Mesenchymal stem cell (in vitro differentiated cells and primary cell): ENCODE measurements at regions not wholly inside any gene's neighbourhood (a gene's known extent, or its start where the extent isn't known, plus 50 kb on each side); places are given as distances from the start of the nearest gene placed in this dataset.
A peak's percentile ranks its signal among the peaks of the same experiment; 100 is the strongest.
"Not testable (repeated sequence)": the region's sequence is repeated elsewhere in the genome, so short reads cannot be mapped to it uniquely, and the experiment has no call there.

Experiments
- DNase-seq: peaks from one replicate; pipeline ENCODE4 v3.0.0-alpha.2; 2013
- H2AFZ ChIP-seq: one replicate; pipeline ENCODE4 v1.6.1; 2013; ENCODE audit warnings: low read depth, mild to moderate bottlenecking, control low read depth, inconsistent platforms, low read length, moderate library complexity
- H2AK5ac ChIP-seq: 2 replicates; pipeline ENCODE4 v1.6.1; 2013; ENCODE audit warnings: low read length, moderate library complexity, mild to moderate bottlenecking, inconsistent platforms; ENCODE audit not compliant: severe bottlenecking
- H2BK120ac ChIP-seq: one replicate; pipeline ENCODE4 v1.6.1; 2013; ENCODE audit warnings: low read depth, mild to moderate bottlenecking, inconsistent platforms, low read length, moderate library complexity
- H2BK12ac ChIP-seq, 2 experiments: one replicate each; pipeline ENCODE4 v1.6.1; 2013; ENCODE audit warnings: inconsistent platforms in 2 of 2, low read length in 2 of 2, mild to moderate bottlenecking in 2 of 2, moderate library complexity in 2 of 2, control low read depth in 1 of 2
- H2BK15ac ChIP-seq: one replicate; pipeline ENCODE4 v1.6.1; 2013; ENCODE audit warnings: mild to moderate bottlenecking, low read depth, inconsistent platforms; ENCODE audit not compliant: poor library complexity, severe bottlenecking
- H2BK5ac ChIP-seq: 2 replicates; pipeline ENCODE4 v1.6.1; 2013; ENCODE audit warnings: low read depth, mild to moderate bottlenecking, low read length, control low read depth, inconsistent platforms; ENCODE audit not compliant: poor library complexity, severe bottlenecking
- H3K14ac ChIP-seq, 2 experiments: one replicate each; pipeline ENCODE4 v1.6.1; 2013; ENCODE audit warnings: inconsistent platforms in 2 of 2, low read length in 2 of 2, control low read depth in 1 of 2, mild to moderate bottlenecking in 1 of 2, moderate library complexity in 1 of 2
- H3K18ac ChIP-seq, 2 experiments: one replicate each; pipeline ENCODE4 v1.6.1; 2013; ENCODE audit warnings: inconsistent platforms in 2 of 2, low read length in 2 of 2, control low read depth in 1 of 2, low read depth in 1 of 2, mild to moderate bottlenecking in 1 of 2
- H3K23ac ChIP-seq, 2 experiments: one replicate each; pipeline ENCODE4 v1.6.1; 2013; ENCODE audit warnings: inconsistent platforms in 2 of 2, low read length in 2 of 2, mild to moderate bottlenecking in 2 of 2, moderate library complexity in 2 of 2, control low read depth in 1 of 2
- H3K27ac ChIP-seq: 2 replicates; pipeline ENCODE4 v1.5.1; 2013; ENCODE audit warnings: mild to moderate bottlenecking, moderate library complexity, low read length, control low read depth, inconsistent platforms; ENCODE audit not compliant: poor library complexity, severe bottlenecking
- H3K27me3 ChIP-seq, 2 experiments: 2 replicates each; pipeline versions ENCODE4 v1.6.1 to v1.7.0; 2013; ENCODE audit warnings: low read length in 2 of 2, mild to moderate bottlenecking in 2 of 2, moderate library complexity in 2 of 2, control low read depth in 1 of 2, inconsistent platforms in 1 of 2; ENCODE audit not compliant: control insufficient read depth in 1 of 2, insufficient read depth in 1 of 2
- H3K36me3 ChIP-seq, 2 experiments: 2 replicates each; pipeline versions ENCODE4 v1.6.1 to v1.7.0; 2013; ENCODE audit warnings: low read length in 2 of 2, control low read depth in 1 of 2, inconsistent platforms in 1 of 2, low read depth in 1 of 2, mild to moderate bottlenecking in 1 of 2; ENCODE audit not compliant: insufficient read depth in 2 of 2, control insufficient read depth in 1 of 2
- H3K4ac ChIP-seq, 2 experiments: one replicate each; pipeline ENCODE4 v1.6.1; 2013; ENCODE audit warnings: inconsistent platforms in 2 of 2, low read length in 2 of 2, mild to moderate bottlenecking in 2 of 2, moderate library complexity in 2 of 2, control low read depth in 1 of 2, low read depth in 1 of 2
- H3K4me1 ChIP-seq: 2 replicates; pipeline ENCODE4 v1.6.1; 2013; ENCODE audit warnings: low read depth, low read length, control low read depth; ENCODE audit not compliant: control insufficient read depth, insufficient read depth
- H3K4me2 ChIP-seq: 2 replicates; pipeline ENCODE4 v1.6.1; 2013; ENCODE audit warnings: low read length, mild to moderate bottlenecking, inconsistent platforms; ENCODE audit not compliant: poor library complexity, severe bottlenecking
- H3K4me3 ChIP-seq, 2 experiments: 2 replicates each; pipeline versions ENCODE4 v1.5.1 to v1.7.0; 2013; ENCODE audit warnings: low read length in 2 of 2, mild to moderate bottlenecking in 2 of 2, control low read depth in 1 of 2, low read depth in 1 of 2; ENCODE audit not compliant: insufficient read depth in 1 of 2
- H3K79me1 ChIP-seq: replicated peaks from 2 replicates; pipeline ENCODE4 v1.6.1; 2013; ENCODE audit warnings: mild to moderate bottlenecking, control low read depth, low read length, inconsistent platforms; ENCODE audit not compliant: poor library complexity, severe bottlenecking
- H3K9ac ChIP-seq: 2 replicates; pipeline ENCODE4 v1.7.0; 2013; ENCODE audit warnings: mild to moderate bottlenecking, low read length, moderate library complexity
- H3K9me3 ChIP-seq: 2 replicates; pipeline ENCODE4 v1.7.0; 2013; ENCODE audit warnings: mild to moderate bottlenecking, low read length; ENCODE audit not compliant: control insufficient read depth
- H4K8ac ChIP-seq: one replicate; pipeline ENCODE4 v1.6.1; 2013; ENCODE audit warnings: inconsistent platforms, mild to moderate bottlenecking, low read length, moderate library complexity
- H4K91ac ChIP-seq: one replicate; pipeline ENCODE4 v1.6.1; 2013; ENCODE audit warnings: mild to moderate bottlenecking, low read length, inconsistent platforms
- WGBS: methylation state at CpG from one replicate; pipeline ENCODE4 v1.1.7; 2013; ENCODE audit warnings: mixed read lengths; 5-methylcytosine and 5-hydroxymethylcytosine counted together

DNA sequence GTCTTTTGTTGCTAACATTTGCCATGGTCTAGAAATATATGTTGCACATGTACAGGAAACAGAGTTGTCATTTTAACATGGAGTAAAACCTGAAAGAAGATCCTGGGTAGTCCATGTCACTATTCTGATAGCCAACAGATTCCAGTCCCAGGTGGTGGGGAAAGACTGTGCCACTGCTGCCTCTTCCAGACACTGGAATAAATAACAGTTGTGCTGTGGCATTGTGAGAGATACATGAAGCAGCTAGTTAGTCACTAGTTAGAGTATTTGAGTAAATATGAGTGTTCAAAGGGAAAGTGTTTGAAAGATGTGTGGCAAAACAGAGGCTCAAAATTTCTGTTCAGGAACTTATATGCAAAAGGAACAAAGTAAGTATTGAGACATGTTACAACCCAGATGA lies 1408.3 kb downstream of the EFNA5 start:
- Histone ChIP-seq H4K91ac (no peak overlapping the region), H2BK5ac (no peak overlapping the region), H2BK120ac (no peak overlapping the region), H2BK12ac (no peak overlapping the region), H3K27me3 (no peaks in the 10 kb centered on the region), H3K4ac (no peak overlapping the region), H3K79me1 (no peaks in the 10 kb centered on the region), H3K9me3 (no peaks in the 10 kb centered on the region), H3K27ac (no peak overlapping the region), H2AK5ac (no peak overlapping the region), H4K8ac (no peak overlapping the region), H3K4me1 (peaks cover 2% of the 10 kb centered on the region), H3K23ac (no peak overlapping the region), H3K36me3 (no peaks in the 10 kb centered on the region), H2BK15ac (no peak overlapping the region), H3K4me2 (no peak overlapping the region), H3K9ac (no peak overlapping the region), H3K18ac (no peak overlapping the region), H3K4me3 (no peak overlapping the region), H2AFZ (no peak overlapping the region), H3K14ac (no peak overlapping the region)
- DNase-seq: no peak

DNA sequence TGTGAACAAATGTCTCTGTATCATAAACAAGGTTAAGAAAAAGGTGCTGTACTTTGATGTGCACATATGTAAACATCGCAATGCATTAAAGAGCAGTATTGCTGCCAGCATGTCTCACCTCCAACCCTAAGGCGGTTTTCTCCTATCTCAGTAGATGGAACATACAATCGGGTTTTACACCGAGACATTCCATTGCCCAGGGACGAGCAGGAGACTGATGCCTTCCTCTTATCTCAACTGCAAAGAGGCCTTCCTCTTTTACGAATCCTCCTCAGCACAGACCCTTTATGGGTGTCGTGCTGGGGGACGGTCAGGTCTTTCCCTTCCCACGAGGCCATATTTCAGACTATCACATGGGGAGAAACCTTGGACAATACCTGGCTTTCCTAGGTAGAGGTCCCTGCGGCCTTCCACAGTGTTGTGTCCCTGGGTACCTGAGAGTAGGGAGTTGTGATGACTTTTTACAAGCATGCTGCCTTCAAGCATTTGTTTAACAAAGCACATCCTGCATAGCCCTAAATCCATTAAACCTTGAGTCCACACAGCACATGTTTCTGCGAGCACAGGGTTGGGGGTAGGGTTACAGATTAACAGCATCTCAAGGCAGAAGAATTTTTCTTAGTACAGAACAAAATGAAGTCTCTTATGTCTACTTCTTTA lies 1411.2 kb downstream of the EFNA5 start:
- H3K9me3 ChIP-seq, H3K23ac ChIP-seq, H3K27me3 ChIP-seq, H3K79me1 ChIP-seq, H2BK12ac ChIP-seq, H2BK5ac ChIP-seq, H2AFZ ChIP-seq, H3K4ac ChIP-seq, H4K91ac ChIP-seq, H3K4me2 ChIP-seq, H4K8ac ChIP-seq, H3K9ac ChIP-seq, H3K4me3 ChIP-seq, H3K14ac ChIP-seq, H3K36me3 ChIP-seq, DNase-seq, H2BK120ac ChIP-seq, H2BK15ac ChIP-seq, H3K4me1 ChIP-seq: not testable (repeated sequence)
- 82% methylated on average over 9 of the region's 11 CpGs for WGBS
- Histone ChIP-seq H3K27ac (peak overlapping the region; percentile 35), H3K18ac (peak overlapping the region in 1 of 2 experiments; percentile 2), H2AK5ac (peak overlapping the region; percentile 13)

DNA sequence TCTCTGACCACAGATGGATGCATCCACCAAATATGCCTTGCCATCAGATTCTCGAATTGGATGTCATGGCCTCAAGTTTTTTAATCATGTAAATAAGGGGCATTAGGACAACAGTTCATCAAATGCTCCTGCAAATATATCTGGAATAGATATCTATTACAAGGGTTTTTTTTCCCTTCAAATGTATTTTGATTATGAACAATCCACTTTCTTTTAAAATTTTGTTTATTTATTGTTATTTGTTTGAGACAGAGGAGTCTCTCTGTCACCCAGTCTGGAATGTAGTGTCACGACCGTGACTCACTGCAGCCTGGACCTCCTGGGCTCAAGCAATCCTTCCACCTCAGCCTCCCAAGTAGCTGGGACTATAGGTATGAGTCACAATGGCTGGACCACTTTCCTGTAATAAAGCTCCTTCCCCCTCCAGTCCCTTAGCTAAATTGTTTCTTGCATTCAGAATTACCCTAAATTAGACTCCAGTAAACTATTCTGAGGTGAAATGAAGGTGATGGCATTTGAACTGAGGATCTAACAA lies 1412.1 kb downstream of the EFNA5 start:
- Histone ChIP-seq H2BK120ac (no peak overlapping the region), H3K14ac (no peak overlapping the region), H3K4me3 (no peak overlapping the region), H3K36me3 (no peaks in the 10 kb centered on the region), H4K8ac (no peak overlapping the region), H3K27me3 (no peaks in the 10 kb centered on the region), H2BK12ac (no peak overlapping the region), H3K18ac (no peak overlapping the region), H3K4me1 (peaks cover 2% of the 10 kb centered on the region), H3K27ac (no peak overlapping the region), H3K4ac (no peak overlapping the region), H3K4me2 (no peak overlapping the region), H2AK5ac (no peak overlapping the region), H3K9me3 (no peaks in the 10 kb centered on the region), H4K91ac (no peak overlapping the region), H2BK5ac (no peak overlapping the region), H3K9ac (no peak overlapping the region), H3K23ac (no peak overlapping the region), H3K79me1 (no peaks in the 10 kb centered on the region), H2BK15ac (no peak overlapping the region), H2AFZ (no peak overlapping the region)
- WGBS: 8% methylated on average over 2 of the region's 3 CpGs
- DNase-seq: peak; percentile 33

DNA sequence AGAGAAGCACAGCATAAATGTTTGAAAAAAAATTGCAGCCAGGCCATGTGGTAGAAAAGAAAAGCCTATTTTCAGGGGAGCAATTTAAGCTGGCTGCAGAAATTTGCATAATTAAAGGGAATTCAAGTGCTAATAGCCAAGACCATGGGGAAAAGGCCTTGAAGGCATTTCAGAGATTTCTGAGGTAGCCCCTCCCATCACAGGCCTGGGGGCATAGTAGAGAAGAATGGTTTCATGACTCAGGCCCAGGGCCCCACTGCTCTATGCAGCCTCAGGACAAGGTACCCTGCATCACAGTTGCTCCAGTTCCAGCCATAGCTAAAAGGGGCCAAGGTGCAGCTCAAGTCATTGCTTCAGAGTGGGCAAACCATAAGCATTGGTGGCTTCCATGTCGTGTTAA lies 1416.0 kb downstream of the EFNA5 start:
- H3K79me1 ChIP-seq: no peaks in the 10 kb centered on the region
- H2BK120ac ChIP-seq: no peak overlapping the region
- peaks cover 2% of the 10 kb centered on the region for H3K4me1 ChIP-seq
- no peak overlapping the region for H2BK5ac ChIP-seq
- no peaks in the 10 kb centered on the region for H3K27me3 ChIP-seq
- H2BK15ac ChIP-seq: no peak overlapping the region
- 100% methylated on average over 1 of the region's 1 CpG for WGBS
- H3K4me2 ChIP-seq: no peak overlapping the region
- no peak overlapping the region for H4K91ac ChIP-seq
- no peak overlapping the region for H2BK12ac ChIP-seq
- no peak overlapping the region for H2AK5ac ChIP-seq
- H3K14ac ChIP-seq: no peak overlapping the region
- H3K23ac ChIP-seq: no peak overlapping the region
- no peak overlapping the region for H4K8ac ChIP-seq
- no peak overlapping the region for H3K9ac ChIP-seq
- no peaks in the 10 kb centered on the region for H3K9me3 ChIP-seq
- H2AFZ ChIP-seq: no peak overlapping the region
- no peak overlapping the region for H3K4ac ChIP-seq
- DNase-seq: no peak
- H3K36me3 ChIP-seq: no peaks in the 10 kb centered on the region
- no peak overlapping the region for H3K27ac ChIP-seq
- no peak overlapping the region for H3K4me3 ChIP-seq
- no peak overlapping the region for H3K18ac ChIP-seq
